ENCODE measurements at regions not wholly inside any gene's neighbourhood (a gene's known extent, or its start where the extent isn't known, plus 50 kb on each side); places are given as distances from the start of the nearest gene placed in this dataset.
A peak's percentile ranks its signal among the peaks of the same experiment; 100 is the strongest.

DNA sequence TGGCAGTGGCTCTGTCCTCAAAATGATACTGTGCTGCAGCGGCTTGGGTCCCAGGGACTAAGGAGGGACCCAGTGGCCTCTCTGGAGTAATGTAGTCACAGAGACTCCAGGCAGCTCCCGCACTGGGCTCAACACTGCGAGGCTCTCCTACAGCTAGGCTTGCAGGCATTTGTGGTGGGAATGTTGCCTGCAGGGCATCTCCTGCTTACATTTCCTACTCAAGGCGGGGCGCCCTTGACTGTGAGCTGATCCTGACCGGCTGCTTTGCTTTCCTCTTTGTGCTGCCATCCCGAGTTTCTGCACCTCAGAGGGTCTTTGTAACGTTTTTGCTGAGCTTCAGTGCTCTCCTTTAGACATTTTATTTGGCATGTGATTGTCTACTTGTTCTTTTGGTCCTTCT, 177.4 kb upstream of the FN1 start:
- CTCF ChIA-PET = no interaction called here
- peaks cover 4 to 15% (median 11%) of the 10 kb centered on the region in 5 donors for H3K27me3 Mint-ChIP-seq
- no peak overlapping the region for H3K27ac Mint-ChIP-seq
- Histone ChIP-seq H3K27me3 (ENCODE audit: control insufficient read depth in 2 of 2, insufficient read depth in 2 of 2, low read length in 2 of 2) (no peaks in the 10 kb centered on the region), H3K27ac (ENCODE audit: low read depth, low read length) (no peak overlapping the region), H3K4me1 (ENCODE audit: control insufficient read depth in 2 of 2, insufficient read depth in 2 of 2, low read length in 2 of 2) (no peaks in the 10 kb centered on the region), H3K9me3 (ENCODE audit: control insufficient read depth in 2 of 3, low read length in 3 of 3) (no peaks in the 10 kb centered on the region), H3K4me3 (ENCODE audit: low read length) (no peak overlapping the region), H3K36me3 (ENCODE audit: control insufficient read depth in 2 of 3, insufficient read depth in 3 of 3, low read length in 3 of 3) (no peaks in the 10 kb centered on the region)
- H3K4me3 Mint-ChIP-seq = no peak overlapping the region
- intact Hi-C loops (cut with micrococcal nuclease) = no loop called here
- no peaks in the 10 kb centered on the region for H3K36me3 Mint-ChIP-seq
- H3K9me3 Mint-ChIP-seq = peaks cover 0 to 5% (median 0%) of the 10 kb centered on the region in 11 donors
- peaks cover 0 to 2% (median 0%) of the 10 kb centered on the region in 7 donors for H3K4me1 Mint-ChIP-seq
- POLR2A ChIA-PET = interaction anchor here (0.6 kb wide), 1 partner anchor 344 kb away, joined by 3 read pairs; no protein-coding TSS in a partner anchor
- DNase-seq (no peak), ATAC-seq (no peak)

- Mint-ChIP-seq H3K4me3 (no peak overlapping the region), H3K27ac (no peak overlapping the region), H3K4me1 (peaks cover 0 to 2% (median 0%) of the 10 kb centered on the region in 7 donors), H3K36me3 (no peaks in the 10 kb centered on the region), H3K9me3 (peaks cover 0 to 4% (median 0%) of the 10 kb centered on the region in 11 donors), H3K27me3 (peaks cover 2 to 15% (median 8%) of the 10 kb centered on the region in 5 donors)
- Histone ChIP-seq H3K36me3 (ENCODE audit: control insufficient read depth in 2 of 3, insufficient read depth in 3 of 3, low read length in 3 of 3) (no peaks in the 10 kb centered on the region), H3K27ac (ENCODE audit: low read depth, low read length) (no peak overlapping the region), H3K4me3 (ENCODE audit: low read length) (no peak overlapping the region), H3K9me3 (ENCODE audit: control insufficient read depth in 2 of 3, low read length in 3 of 3) (no peaks in the 10 kb centered on the region), H3K27me3 (ENCODE audit: control insufficient read depth in 2 of 2, insufficient read depth in 2 of 2, low read length in 2 of 2) (no peaks in the 10 kb centered on the region), H3K4me1 (ENCODE audit: control insufficient read depth in 2 of 2, insufficient read depth in 2 of 2, low read length in 2 of 2) (no peaks in the 10 kb centered on the region)
- ATAC-seq (no peak), DNase-seq (no peak)
- CTCF ChIA-PET = no interaction called here
- intact Hi-C loops (cut with micrococcal nuclease) = no loop called here
- POLR2A ChIA-PET = no interaction called here
Measured at GRCh38 chr2:215612786-215613185, 176.9 kb upstream of the FN1 start.

- no peaks in the 10 kb centered on the region for H3K9me3 Mint-ChIP-seq
- intact Hi-C loops (cut with micrococcal nuclease) = no loop called here
- H3K9me3 ChIP-seq (ENCODE audit: control insufficient read depth in 2 of 3, low read length in 3 of 3) = no peaks in the 10 kb centered on the region
- H3K4me3 ChIP-seq (ENCODE audit: low read length) = no peak overlapping the region
- peaks cover under 1 to 10% (median 5%) of the 10 kb centered on the region in 5 donors for H3K27me3 Mint-ChIP-seq
- peaks cover 0 to 2% (median 0%) of the 10 kb centered on the region in 7 donors for H3K4me1 Mint-ChIP-seq
- ChIA-PET CTCF (no interaction called here), POLR2A (no interaction called here)
- H3K36me3 Mint-ChIP-seq = no peaks in the 10 kb centered on the region
- DNase-seq (no peak), ATAC-seq (peak; percentile 61)
- H3K27ac ChIP-seq (ENCODE audit: low read depth, low read length) = no peak overlapping the region
- no peaks in the 10 kb centered on the region for H3K4me1 ChIP-seq (ENCODE audit: control insufficient read depth in 2 of 2, insufficient read depth in 2 of 2, low read length in 2 of 2)
- H3K27me3 ChIP-seq (ENCODE audit: control insufficient read depth in 2 of 2, insufficient read depth in 2 of 2, low read length in 2 of 2) = no peaks in the 10 kb centered on the region
- H3K27ac Mint-ChIP-seq = no peak overlapping the region
- no peak overlapping the region for H3K4me3 Mint-ChIP-seq
- H3K36me3 ChIP-seq (ENCODE audit: control insufficient read depth in 2 of 3, insufficient read depth in 3 of 3, low read length in 3 of 3) = no peaks in the 10 kb centered on the region
Measured at GRCh38 chr2:215611609-215612386, 175.9 kb upstream of the FN1 start.

DNA sequence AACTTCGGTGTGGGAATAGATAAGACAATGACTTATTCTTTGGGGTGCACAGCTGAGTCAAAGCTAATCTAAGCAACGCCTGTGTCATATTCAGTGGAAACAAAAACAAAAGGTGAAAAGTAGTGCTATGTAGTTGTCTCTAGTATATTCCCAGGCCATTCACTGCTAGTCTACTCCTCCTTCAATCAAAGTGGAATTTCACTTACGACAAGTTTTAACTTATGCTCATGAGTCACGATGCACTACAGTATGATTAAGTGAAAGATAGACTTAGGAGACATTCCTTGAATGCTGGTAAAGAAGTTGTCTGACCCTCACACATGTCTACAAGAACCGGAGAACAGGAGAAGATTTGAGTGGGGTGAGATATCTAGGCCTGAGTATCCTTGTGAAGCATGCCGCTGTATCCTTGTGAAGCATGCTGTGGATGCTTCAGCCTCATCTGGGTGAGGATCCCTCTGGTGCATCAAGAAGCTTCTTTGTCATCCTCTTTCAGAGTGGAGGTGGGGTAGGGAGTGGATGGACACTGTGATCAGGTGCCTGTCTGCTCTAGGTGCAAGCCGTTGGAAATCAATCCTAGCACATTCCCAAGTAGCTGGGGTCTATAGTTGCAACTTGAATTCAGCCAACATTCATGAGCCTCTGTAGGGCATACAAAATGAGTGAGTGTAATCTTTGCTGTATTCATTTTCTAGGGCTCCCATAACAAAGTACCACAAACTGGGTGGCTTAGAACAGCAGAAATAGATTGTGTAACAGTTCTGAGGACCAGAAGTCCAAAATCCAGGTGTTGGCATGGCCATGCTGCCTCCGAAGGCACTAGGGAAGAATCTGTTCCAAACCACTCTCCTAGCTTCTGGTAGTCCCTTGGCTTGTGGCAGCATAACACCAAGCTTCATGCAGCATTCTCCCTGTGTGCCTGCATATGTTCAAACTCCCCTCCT, 173.5 kb upstream of the FN1 start:
- H3K4me1 ChIP-seq (ENCODE audit: control insufficient read depth in 2 of 2, insufficient read depth in 2 of 2, low read length in 2 of 2) = no peaks in the 10 kb centered on the region
- Mint-ChIP-seq H3K36me3 (no peaks in the 10 kb centered on the region), H3K4me3 (no peak overlapping the region), H3K9me3 (peaks cover 0 to 2% (median 0%) of the 10 kb centered on the region in 11 donors), H3K4me1 (peaks cover 0 to 2% (median 0%) of the 10 kb centered on the region in 7 donors), H3K27ac (no peak overlapping the region), H3K27me3 (peaks cover 0 to 7% (median 3%) of the 10 kb centered on the region in 5 donors)
- ATAC-seq (no peak), DNase-seq (no peak)
- H3K9me3 ChIP-seq (ENCODE audit: control insufficient read depth in 2 of 3, low read length in 3 of 3) = no peaks in the 10 kb centered on the region
- no peak overlapping the region for H3K4me3 ChIP-seq (ENCODE audit: low read length)
- no peak overlapping the region for H3K27ac ChIP-seq (ENCODE audit: low read depth, low read length)
- no peaks in the 10 kb centered on the region for H3K36me3 ChIP-seq (ENCODE audit: control insufficient read depth in 2 of 3, insufficient read depth in 3 of 3, low read length in 3 of 3)
- no peaks in the 10 kb centered on the region for H3K27me3 ChIP-seq (ENCODE audit: control insufficient read depth in 2 of 2, insufficient read depth in 2 of 2, low read length in 2 of 2)
- ChIA-PET CTCF (no interaction called here), POLR2A (no interaction called here)
- intact Hi-C loops (cut with micrococcal nuclease) = no loop called here

DNA sequence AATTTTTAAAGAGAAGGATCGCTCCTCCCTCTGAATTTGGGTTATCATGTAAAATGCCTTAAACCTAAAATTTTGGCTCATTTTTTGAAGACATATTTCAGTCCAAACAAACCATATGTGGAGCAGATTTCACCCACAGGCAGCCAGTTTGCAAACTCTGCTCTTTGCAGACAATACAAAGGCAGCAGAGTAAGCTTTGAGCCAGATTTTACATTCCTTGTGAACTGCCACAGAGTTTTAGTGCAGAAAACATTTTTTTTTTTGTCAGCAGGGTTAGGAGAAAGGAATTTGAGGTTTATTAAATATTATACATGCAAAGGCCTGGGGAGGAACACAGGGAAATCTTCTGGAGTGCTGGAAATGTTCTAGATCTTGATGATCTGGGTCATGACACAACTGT, 171.9 kb upstream of the FN1 start:
- Mint-ChIP-seq H3K9me3 (peaks cover 0 to 4% (median 0%) of the 10 kb centered on the region in 11 donors), H3K4me1 (no peaks in the 10 kb centered on the region), H3K27me3 (peaks cover 0 to 5% (median 3%) of the 10 kb centered on the region in 5 donors), H3K4me3 (no peak overlapping the region), H3K36me3 (no peaks in the 10 kb centered on the region), H3K27ac (no peak overlapping the region)
- Histone ChIP-seq H3K4me1 (ENCODE audit: control insufficient read depth in 2 of 2, insufficient read depth in 2 of 2, low read length in 2 of 2) (no peaks in the 10 kb centered on the region), H3K27ac (ENCODE audit: low read depth, low read length) (no peak overlapping the region), H3K36me3 (ENCODE audit: control insufficient read depth in 2 of 3, insufficient read depth in 3 of 3, low read length in 3 of 3) (no peaks in the 10 kb centered on the region), H3K9me3 (ENCODE audit: control insufficient read depth in 2 of 3, low read length in 3 of 3) (no peaks in the 10 kb centered on the region), H3K27me3 (ENCODE audit: control insufficient read depth in 2 of 2, insufficient read depth in 2 of 2, low read length in 2 of 2) (no peaks in the 10 kb centered on the region), H3K4me3 (ENCODE audit: low read length) (no peak overlapping the region)
- ChIA-PET POLR2A (no interaction called here), CTCF (no interaction called here)
- no peak for DNase-seq
- intact Hi-C loops (cut with micrococcal nuclease) = no loop called here
- no peak for ATAC-seq

- H3K4me1 ChIP-seq (ENCODE audit: control insufficient read depth in 2 of 2, insufficient read depth in 2 of 2, low read length in 2 of 2) = no peaks in the 10 kb centered on the region
- H3K27me3 Mint-ChIP-seq = peaks cover 0 to 9% (median 0%) of the 10 kb centered on the region in 5 donors
- ChIA-PET POLR2A (no interaction called here), CTCF (no interaction called here)
- DNase-seq = no peak
- intact Hi-C loops (cut with micrococcal nuclease) = no loop called here
- no peak overlapping the region for H3K4me3 ChIP-seq (ENCODE audit: low read length)
- H3K36me3 ChIP-seq (ENCODE audit: control insufficient read depth in 2 of 3, insufficient read depth in 3 of 3, low read length in 3 of 3) = no peaks in the 10 kb centered on the region
- no peak overlapping the region for H3K4me3 Mint-ChIP-seq
- H3K9me3 Mint-ChIP-seq = peaks cover 0 to 4% (median 0%) of the 10 kb centered on the region in 11 donors
- no peak for ATAC-seq
- H3K27ac ChIP-seq (ENCODE audit: low read depth, low read length) = no peak overlapping the region
- H3K9me3 ChIP-seq (ENCODE audit: control insufficient read depth in 2 of 3, low read length in 3 of 3) = no peaks in the 10 kb centered on the region
- no peaks in the 10 kb centered on the region for H3K36me3 Mint-ChIP-seq
- H3K27me3 ChIP-seq (ENCODE audit: control insufficient read depth in 2 of 2, insufficient read depth in 2 of 2, low read length in 2 of 2) = no peaks in the 10 kb centered on the region
- H3K4me1 Mint-ChIP-seq = no peaks in the 10 kb centered on the region
- H3K27ac Mint-ChIP-seq = no peak overlapping the region
Measured at GRCh38 chr2:215606219-215606618, 170.4 kb upstream of the FN1 start.

Data from naive thymus-derived CD4-positive, alpha-beta T cell (primary cell).